H1 (cell line): ENCODE measurements at regions not wholly inside any gene's neighbourhood (a gene's known extent, or its start where the extent isn't known, plus 50 kb on each side); places are given as distances from the start of the nearest gene placed in this dataset.

Source experiments
- CTCF ChIA-PET: fragments of 300-600 bp; sonication (Branson Sonifier 250); formaldehyde crosslinking; loops from one replicate; lab custom pipeline; 2021; ENCODE audit not compliant: partially characterized antibody; lab: Charles Lee
- POLR2A ChIA-PET: fragments of 300-600 bp; sonication (Branson Sonifier 250); formaldehyde crosslinking; loops from one replicate; lab custom pipeline; 2021; ENCODE audit warnings: inconsistent platforms; ENCODE audit not compliant: partially characterized antibody; lab: Charles Lee
- DNase-seq, 2 experiments: peaks; one replicate each; pipeline versions ENCODE4 v3.0.0 to v3.0.0-alpha.2; 2010 to 2022; ENCODE audit warnings: low spot score in 2 of 2, low read depth in 1 of 2, mixed read lengths in 1 of 2
- FAIRE-seq: peaks from 2 replicates; lab custom pipeline; 2011; peaks lifted over from hg19 to GRCh38; lab: Jason Lieb, UNC
- H2AFZ ChIP-seq: 2 replicates; pipeline ENCODE4 v1.8.1; 2012; ENCODE audit warnings: low read length, inconsistent platforms
- H2AK5ac ChIP-seq: 2 replicates; pipeline ENCODE4 v1.6.1; 2013; ENCODE audit warnings: low read depth, low read length
- H2BK120ac ChIP-seq: replicated peaks from 2 replicates; pipeline ENCODE3; 2013; ENCODE audit warnings: low read depth, low read length, inconsistent platforms
- H2BK12ac ChIP-seq: 2 replicates; pipeline ENCODE4 v1.6.1; 2013; ENCODE audit warnings: low read depth, low read length
- H2BK15ac ChIP-seq: 2 replicates; pipeline ENCODE4 v1.6.1; 2013; ENCODE audit warnings: low read length
- H2BK20ac ChIP-seq: 2 replicates; pipeline ENCODE4 v1.6.1; 2013; ENCODE audit warnings: low read length
- H2BK5ac ChIP-seq: 2 replicates; pipeline ENCODE4 v1.6.1; 2013; ENCODE audit warnings: low read depth, low read length
- H3K14ac ChIP-seq: 2 replicates; pipeline ENCODE4 v1.6.1; 2013; ENCODE audit warnings: inconsistent platforms; ENCODE audit not compliant: insufficient read length
- H3K18ac ChIP-seq: 2 replicates; pipeline ENCODE4 v1.6.1; 2013; ENCODE audit warnings: low read length; ENCODE audit errors: extremely low read depth
- H3K23ac ChIP-seq: 2 replicates; pipeline ENCODE4 v1.6.1; 2013; ENCODE audit warnings: inconsistent platforms; ENCODE audit not compliant: insufficient read length
- H3K23me2 ChIP-seq: 2 replicates; pipeline ENCODE4 v1.6.1; 2013; ENCODE audit warnings: low read depth, low read length
- H3K27ac ChIP-seq: 2 replicates; pipeline ENCODE4 v1.6.1; 2011; ENCODE audit warnings: low read depth, low read length, inconsistent platforms
- H3K27me3 ChIP-seq, 4 experiments: replicated peaks in 1 of 4; 1 replicate in 1 of 4; 2 replicates in 3 of 4; pipeline versions ENCODE4 v1.6.1 to v1.8.1; 2011 to 2013; ENCODE audit warnings: low read length in 3 of 4, mild to moderate bottlenecking in 3 of 4, inconsistent platforms in 2 of 4, mixed read lengths in 2 of 4, moderate library complexity in 1 of 4; ENCODE audit not compliant: control insufficient read depth in 3 of 4, insufficient read depth in 3 of 4; ENCODE audit errors: extremely low read depth in 1 of 4
- H3K36me3 ChIP-seq, 4 experiments: 2 replicates each; pipeline versions ENCODE4 v1.6.1 to v1.8.1; 2011 to 2013; ENCODE audit warnings: mild to moderate bottlenecking in 4 of 4, low read length in 3 of 4, moderate library complexity in 2 of 4, control low read depth in 1 of 4, inconsistent platforms in 1 of 4; ENCODE audit not compliant: insufficient read depth in 4 of 4, control insufficient read depth in 2 of 4
- H3K4ac ChIP-seq: replicated peaks from 2 replicates; pipeline ENCODE3; 2013; ENCODE audit warnings: low read length, low read depth, mixed read lengths, inconsistent platforms; ENCODE audit not compliant: insufficient read length
- H3K4me1 ChIP-seq, 4 experiments: replicated peaks in 1 of 4; 1 replicate in 1 of 4; 2 replicates in 3 of 4; pipeline versions ENCODE4 v1.6.1 to v1.8.1; 2011 to 2013; ENCODE audit warnings: low read length in 3 of 4, inconsistent platforms in 2 of 4, mixed read lengths in 1 of 4; ENCODE audit not compliant: insufficient read depth in 4 of 4, control insufficient read depth in 3 of 4
- H3K4me2 ChIP-seq, 2 experiments: 2 replicates each; pipeline versions ENCODE4 v1.6.1 to v1.8.1; 2011 to 2013; ENCODE audit warnings: low read depth in 2 of 2, low read length in 2 of 2, control low read depth in 1 of 2, inconsistent platforms in 1 of 2, mild to moderate bottlenecking in 1 of 2; ENCODE audit not compliant: insufficient read depth in 1 of 2
- H3K4me3 ChIP-seq, 4 experiments: fragments of 200-600, 300-600 bp in 1 of 4; sonication (generic), shearing (Covaris generic), sonication (Bioruptor Twin) in 1 of 4; 2 replicates each; pipeline versions ENCODE4 v1.5.1 to v1.8.1; 2011 to 2016; ENCODE audit warnings: low read length in 4 of 4, low read depth in 3 of 4, control low read depth in 2 of 4, inconsistent platforms in 2 of 4, mild to moderate bottlenecking in 2 of 4, mixed read lengths in 1 of 4, moderate library complexity in 1 of 4; ENCODE audit not compliant: insufficient read depth in 2 of 4; ENCODE audit errors: extremely low read depth in 1 of 4
- H3K56ac ChIP-seq: replicated peaks from 2 replicates; pipeline ENCODE3; 2013; ENCODE audit warnings: low read depth, mild to moderate bottlenecking, mixed read lengths, low read length, inconsistent platforms; ENCODE audit not compliant: insufficient read length
- H3K79me1 ChIP-seq: 2 replicates; pipeline ENCODE4 v1.6.1; 2013; ENCODE audit warnings: low read depth, low read length, control low read depth
- H3K79me2 ChIP-seq, 2 experiments: 2 replicates each; pipeline versions ENCODE4 v1.6.1 to v1.8.1; 2012 to 2013; ENCODE audit warnings: low read length in 2 of 2, mild to moderate bottlenecking in 2 of 2, inconsistent platforms in 1 of 2; ENCODE audit not compliant: insufficient read depth in 2 of 2, control insufficient read depth in 1 of 2
- H3K9ac ChIP-seq, 4 experiments: replicated peaks in 1 of 4; 1 replicate in 1 of 4; 2 replicates in 3 of 4; pipeline versions ENCODE4 v1.6.1 to v1.8.1; 2011 to 2013; ENCODE audit warnings: low read depth in 3 of 4, low read length in 3 of 4, control low read depth in 2 of 4, mild to moderate bottlenecking in 2 of 4, moderate library complexity in 2 of 4, inconsistent platforms in 1 of 4; ENCODE audit errors: extremely low read depth in 1 of 4
- H3K9me3 ChIP-seq, 2 experiments: 2 replicates each; pipeline versions ENCODE4 v1.6.1 to v1.8.1; 2012 to 2013; ENCODE audit warnings: mild to moderate bottlenecking in 2 of 2, moderate library complexity in 2 of 2, control low read depth in 1 of 2, inconsistent platforms in 1 of 2, low read depth in 1 of 2, low read length in 1 of 2, mixed read lengths in 1 of 2; ENCODE audit not compliant: insufficient read depth in 2 of 2
- H4K20me1 ChIP-seq, 2 experiments: replicated peaks in 1 of 2; 2 replicates each; pipeline versions ENCODE3 to v1.8.1; 2011 to 2013; ENCODE audit warnings: inconsistent platforms in 2 of 2, low read length in 2 of 2, mild to moderate bottlenecking in 1 of 2; ENCODE audit not compliant: insufficient read depth in 2 of 2, control insufficient read depth in 1 of 2
- H4K5ac ChIP-seq: 2 replicates; pipeline ENCODE4 v1.6.1; 2013; ENCODE audit warnings: low read length, low read depth, mixed read lengths, inconsistent platforms; ENCODE audit not compliant: insufficient read length
- H4K8ac ChIP-seq: 2 replicates; pipeline ENCODE4 v1.8.0; 2013; ENCODE audit warnings: mild to moderate bottlenecking, moderate library complexity, low read length, inconsistent platforms; ENCODE audit not compliant: insufficient read depth; ENCODE audit errors: extremely low read depth
- H4K91ac ChIP-seq: replicated peaks from 2 replicates; pipeline ENCODE3; 2013; ENCODE audit warnings: low read length, mixed read lengths, inconsistent platforms; ENCODE audit not compliant: insufficient read length
- CTCF ChIP-seq, 3 experiments: IDR thresholded peaks; 1 replicate in 2 of 3; 2 replicates in 1 of 3; pipeline versions ENCODE4 v1.5.1 to v1.6.1; 2011; ENCODE audit warnings: low read length in 3 of 3, mild to moderate bottlenecking in 3 of 3, inconsistent platforms in 2 of 3, low read depth in 1 of 3, moderate library complexity in 1 of 3; ENCODE audit not compliant: insufficient read depth in 1 of 3; ENCODE audit errors: control extremely low read depth in 1 of 3
- RAD21 ChIP-seq, 2 experiments: IDR thresholded peaks in 1 of 2; conservative IDR thresholded peaks in 1 of 2; 2 replicates each; pipeline ENCODE4 v1.6.1; 2011; ENCODE audit warnings: low read depth in 2 of 2, low read length in 2 of 2, improper control_type of control experiment in 1 of 2, inconsistent platforms in 1 of 2, mild to moderate bottlenecking in 1 of 2, moderate library complexity in 1 of 2
- SP1 ChIP-seq: IDR thresholded peaks from 2 replicates; pipeline ENCODE4 v1.6.1; 2011; ENCODE audit warnings: low read depth, low read length
- WGBS, 2 experiments: shearing (Covaris generic) in 1 of 2; methylation state at CpG; one replicate each; pipeline versions ENCODE4 v1.1.6 to v1.1.7; 2013 to 2015; ENCODE audit warnings: low lambda C conversion rate in 2 of 2, mixed read lengths in 2 of 2, inconsistent platforms in 1 of 2, low coverage in 1 of 2, missing lambda C conversion rate in 1 of 2; ENCODE audit not compliant: insufficient replicate concordance in 2 of 2, insufficient coverage in 1 of 2, insufficient read length in 1 of 2; ENCODE audit errors: extremely low coverage in 1 of 2, missing lambda C conversion rate in 1 of 2; 5-methylcytosine and 5-hydroxymethylcytosine counted together

DNA sequence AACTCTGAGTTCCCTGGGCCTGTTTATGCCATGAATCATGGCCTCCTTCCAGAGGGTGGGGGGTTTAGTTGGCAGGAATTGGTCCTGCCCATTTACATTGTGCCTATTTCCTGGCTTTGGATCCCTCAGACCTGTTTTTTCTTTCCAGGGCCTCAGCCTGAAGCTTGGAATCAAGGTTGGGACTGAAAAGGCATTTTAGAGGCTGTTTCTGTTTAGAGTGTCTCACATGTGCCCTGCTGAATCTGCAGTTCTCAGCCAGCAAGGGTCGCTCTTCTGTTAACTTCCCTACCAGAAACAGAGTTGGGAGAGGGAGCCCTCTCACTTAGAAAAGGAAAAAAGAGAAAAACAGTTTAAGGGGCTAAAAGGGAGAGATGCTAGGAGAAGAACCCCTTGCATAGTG, 191.1 kb downstream of the PTPRC start:
- peak overlapping the region; percentile 75; the same call in 1 of the 2 replicates for H2AFZ ChIP-seq
- H3K14ac ChIP-seq: no peak overlapping the region
- H3K79me1 ChIP-seq: no peaks in the 10 kb centered on the region
- H2BK120ac ChIP-seq: no peak overlapping the region
- H3K79me2 ChIP-seq: no peaks in the 10 kb centered on the region
- no peak overlapping the region for H3K4ac ChIP-seq
- H4K91ac ChIP-seq: no peak overlapping the region
- H3K4me3 ChIP-seq: no peak overlapping the region
- no peak for FAIRE-seq
- no peak overlapping the region for H3K27ac ChIP-seq
- no peaks in the 10 kb centered on the region for H4K20me1 ChIP-seq
- peaks cover 0 to 3% (median 0%) of the 10 kb centered on the region in 4 experiments; a peak in 1 of 7 replicates for H3K4me1 ChIP-seq
- no peak overlapping the region for H4K5ac ChIP-seq
- TF ChIP-seq RAD21 (IDR thresholded peaks at IDR 0.05 in 1 of 2, conservative IDR thresholded peaks at IDR 0.05 in 1 of 2; ENCODE audit: low read depth in 2 of 2, low read length in 2 of 2): peak; percentile 63 to 67
- TF ChIP-seq CTCF (IDR thresholded peaks at IDR 0.05; ENCODE audit: control extremely low read depth in 1 of 3, insufficient read depth in 1 of 3, low read depth in 1 of 3, low read length in 3 of 3): peak in 2 of 3 experiments; percentile 39 to 50; a peak in 3 of 4 replicates
- no peak for TF ChIP-seq SP1
- no peak overlapping the region for H3K23ac ChIP-seq
- H3K23me2 ChIP-seq: no peaks in the 10 kb centered on the region
- no peak overlapping the region for H3K4me2 ChIP-seq
- H3K36me3 ChIP-seq: no peaks in the 10 kb centered on the region
- no peak overlapping the region for H4K8ac ChIP-seq
- no peak overlapping the region for H3K18ac ChIP-seq
- H2BK20ac ChIP-seq: no peak overlapping the region
- no peak overlapping the region; the same call in 1 of the 2 replicates for H2BK5ac ChIP-seq
- no peak overlapping the region for H3K56ac ChIP-seq
- ChIA-PET POLR2A (no interaction called here), CTCF (interaction anchor here (0.6 to 2.1 kb wide), 10 partner anchors 10 to 592 kb away, joined by 3 to 7 read pairs (median 4); no protein-coding TSS in a partner anchor)
- H3K9ac ChIP-seq: no peak overlapping the region
- no peaks in the 10 kb centered on the region for H3K9me3 ChIP-seq
- no peak for DNase-seq
- no peaks in the 10 kb centered on the region for H3K27me3 ChIP-seq
- no peak overlapping the region for H2AK5ac ChIP-seq
- H2BK15ac ChIP-seq: no peak overlapping the region
- 67% methylated on average over 1 of the region's 1 CpG; no CpG with 5 or more reads in 1 of the 2 experiments for WGBS, 2 experiments
- H2BK12ac ChIP-seq: no peak overlapping the region
